Activated T-cell treated with anti-CD3 and anti-CD28 coated beads, Interleukin-2, amount 50 U/mL, for 4 hours (primary cell): ENCODE measurements at regions not wholly inside any gene's neighbourhood (a gene's known extent, or its start where the extent isn't known, plus 50 kb on each side); places are given as distances from the start of the nearest gene placed in this dataset.
"Not testable (repeated sequence)": the region's sequence is repeated elsewhere in the genome, so short reads cannot be mapped to it uniquely, and the experiment has no call there.

Source experiments
- ATAC-seq, 2 donors: fragments of 200-7000 bp; cut with Tn5 transposase; one replicate each; pipeline ENCODE4 v1.10.0; 2021
- DNase-seq: peaks from one replicate; pipeline ENCODE4 v3.0.0-alpha.2; 2020
- H3K27me3 Mint-ChIP-seq: one replicate; pipeline ENCODE4 v1.8.0; 2021; ENCODE audit warnings: low read depth, mixed read lengths
- H3K36me3 Mint-ChIP-seq: one replicate; pipeline ENCODE4 v1.8.0; 2022; ENCODE audit warnings: mixed read lengths; ENCODE audit not compliant: insufficient read depth
- H3K4me1 Mint-ChIP-seq: one replicate; pipeline ENCODE4 v1.8.0; 2021; ENCODE audit warnings: low read depth, mixed read lengths
- H3K4me3 Mint-ChIP-seq: one replicate; pipeline ENCODE4 v1.8.0; 2021; ENCODE audit warnings: mild to moderate bottlenecking, moderate library complexity, mixed read lengths
- H3K9me3 Mint-ChIP-seq: one replicate; pipeline ENCODE4 v1.8.0; 2021; ENCODE audit warnings: mixed read lengths

DNA sequence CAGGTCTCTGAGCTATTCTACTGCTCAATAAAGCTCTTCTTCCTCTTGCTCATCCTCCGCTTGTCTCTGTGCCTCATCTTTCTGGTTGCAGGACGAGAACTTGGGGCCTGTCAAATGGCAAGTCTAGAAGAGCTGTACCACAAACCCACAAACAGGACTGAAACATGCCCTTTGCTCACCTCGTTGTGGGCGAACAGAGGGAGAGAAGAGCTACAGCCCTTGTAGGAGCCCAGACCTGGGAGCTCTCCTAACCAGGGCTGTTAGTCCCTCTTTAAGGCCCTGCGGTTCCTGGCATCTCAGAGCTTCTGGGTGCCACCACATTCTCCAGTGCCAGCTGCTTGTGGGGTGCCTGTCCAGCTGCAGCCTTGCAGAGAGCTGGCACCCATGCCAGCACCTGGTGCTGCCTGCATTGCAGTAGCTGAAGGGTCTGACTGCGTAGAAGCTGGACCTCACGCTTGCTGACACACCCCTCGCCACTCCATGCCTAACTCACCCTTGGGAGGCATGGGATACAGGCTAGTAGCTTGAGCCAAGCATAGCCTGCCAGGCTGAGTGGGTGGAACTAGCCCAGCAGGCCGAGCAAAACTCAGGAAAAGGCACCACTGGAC, 313.4 kb downstream of the ANKRD30B start:
- H3K4me3 Mint-ChIP-seq, H3K4me1 Mint-ChIP-seq, DNase-seq, H3K27me3 Mint-ChIP-seq, H3K36me3 Mint-ChIP-seq, H3K9me3 Mint-ChIP-seq, ATAC-seq: not testable (repeated sequence)

DNA sequence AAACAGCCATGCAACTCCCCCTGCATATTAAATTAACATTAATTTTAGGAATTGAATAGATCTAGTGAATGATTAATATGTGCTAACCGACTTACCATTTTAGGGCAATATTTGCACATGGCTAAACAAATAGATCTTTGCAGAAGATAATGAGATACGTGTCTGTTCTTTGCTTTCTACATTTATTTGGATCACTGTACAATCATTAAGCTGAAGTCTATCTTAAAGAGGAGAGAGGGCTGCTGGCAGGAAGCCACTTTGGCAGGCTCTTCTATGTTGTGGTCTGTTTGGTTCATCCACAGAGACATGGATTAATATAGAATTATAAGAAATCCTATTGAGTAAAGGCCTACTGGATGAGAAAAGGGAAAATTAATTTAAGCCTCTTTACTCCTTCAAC, 318.5 kb downstream of the ANKRD30B start:
- not testable (repeated sequence) for H3K4me1 Mint-ChIP-seq, H3K9me3 Mint-ChIP-seq, DNase-seq, H3K4me3 Mint-ChIP-seq, H3K36me3 Mint-ChIP-seq, ATAC-seq, H3K27me3 Mint-ChIP-seq

DNA sequence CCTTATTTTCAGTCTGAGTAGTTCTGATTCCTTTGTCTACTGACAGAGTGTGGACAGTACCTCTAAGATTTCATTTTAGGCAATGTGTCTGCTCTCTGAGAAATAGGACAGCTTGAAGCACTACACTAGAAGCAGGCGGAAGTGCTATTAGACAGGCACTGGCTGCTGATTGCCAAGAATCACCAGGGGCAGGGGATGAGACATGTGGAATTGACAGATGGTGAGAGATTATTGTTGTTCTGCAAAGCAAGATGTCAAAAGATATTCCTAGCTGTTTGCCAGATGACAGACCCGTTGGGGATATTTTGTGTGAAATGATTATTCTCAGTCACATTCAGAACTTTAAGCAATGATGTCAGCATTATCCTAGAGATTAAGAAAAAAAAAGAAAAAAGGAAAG, 323.3 kb downstream of the ANKRD30B start:
- not testable (repeated sequence) for H3K27me3 Mint-ChIP-seq, H3K36me3 Mint-ChIP-seq, DNase-seq, H3K9me3 Mint-ChIP-seq, ATAC-seq, H3K4me3 Mint-ChIP-seq, H3K4me1 Mint-ChIP-seq
